Omental fat pad (tissue), 3 donors: ENCODE measurements at regions not wholly inside any gene's neighbourhood (a gene's known extent, or its start where the extent isn't known, plus 50 kb on each side); places are given as distances from the start of the nearest gene placed in this dataset.

Source experiments
- ATAC-seq: fragments of 150-250 bp; one replicate; pipeline ENCODE4 v1.9.1; 2016; ENCODE audit warnings: mild to moderate bottlenecking, moderate library complexity; ENCODE audit not compliant: low FRiP score
- DNase-seq: peaks from one replicate; pipeline ENCODE4 v3.0.0-alpha.2; 2019; ENCODE audit warnings: low spot score
- TF ChIP-seq, protein P1 (sequence below), 3 donors: fragments of 450-650 bp; IDR thresholded peaks; one replicate each; pipeline ENCODE4 v1.5.1; 2016 to 2017; ENCODE audit warnings: antibody characterized with exemption in 3 of 3, mild to moderate bottlenecking in 3 of 3, moderate library complexity in 2 of 3

DNA sequence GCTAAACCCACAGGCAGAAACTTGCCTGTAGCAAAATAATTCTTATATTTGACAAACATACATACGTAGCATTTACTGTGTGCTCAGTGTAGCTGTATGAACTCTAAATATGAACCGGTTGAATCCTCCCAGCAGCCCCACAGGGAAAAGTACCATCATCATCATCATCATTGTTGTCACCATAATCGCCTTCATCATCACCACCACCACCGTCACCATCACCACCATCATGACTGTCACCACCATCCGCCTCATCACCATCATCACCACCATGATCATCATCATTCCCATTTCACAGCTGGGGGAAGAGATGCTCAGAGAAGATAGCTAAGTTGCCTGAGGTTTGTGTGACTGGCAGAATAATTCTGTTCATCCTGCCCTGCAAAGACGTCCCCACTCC, 81.7 kb downstream of the IRF8 start:
- TF ChIP-seq, protein P1, sequence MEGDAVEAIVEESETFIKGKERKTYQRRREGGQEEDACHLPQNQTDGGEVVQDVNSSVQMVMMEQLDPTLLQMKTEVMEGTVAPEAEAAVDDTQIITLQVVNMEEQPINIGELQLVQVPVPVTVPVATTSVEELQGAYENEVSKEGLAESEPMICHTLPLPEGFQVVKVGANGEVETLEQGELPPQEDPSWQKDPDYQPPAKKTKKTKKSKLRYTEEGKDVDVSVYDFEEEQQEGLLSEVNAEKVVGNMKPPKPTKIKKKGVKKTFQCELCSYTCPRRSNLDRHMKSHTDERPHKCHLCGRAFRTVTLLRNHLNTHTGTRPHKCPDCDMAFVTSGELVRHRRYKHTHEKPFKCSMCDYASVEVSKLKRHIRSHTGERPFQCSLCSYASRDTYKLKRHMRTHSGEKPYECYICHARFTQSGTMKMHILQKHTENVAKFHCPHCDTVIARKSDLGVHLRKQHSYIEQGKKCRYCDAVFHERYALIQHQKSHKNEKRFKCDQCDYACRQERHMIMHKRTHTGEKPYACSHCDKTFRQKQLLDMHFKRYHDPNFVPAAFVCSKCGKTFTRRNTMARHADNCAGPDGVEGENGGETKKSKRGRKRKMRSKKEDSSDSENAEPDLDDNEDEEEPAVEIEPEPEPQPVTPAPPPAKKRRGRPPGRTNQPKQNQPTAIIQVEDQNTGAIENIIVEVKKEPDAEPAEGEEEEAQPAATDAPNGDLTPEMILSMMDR (IDR thresholded peaks at IDR 0.05), result no peak
- no peak for ATAC-seq
- no peak for DNase-seq

DNA sequence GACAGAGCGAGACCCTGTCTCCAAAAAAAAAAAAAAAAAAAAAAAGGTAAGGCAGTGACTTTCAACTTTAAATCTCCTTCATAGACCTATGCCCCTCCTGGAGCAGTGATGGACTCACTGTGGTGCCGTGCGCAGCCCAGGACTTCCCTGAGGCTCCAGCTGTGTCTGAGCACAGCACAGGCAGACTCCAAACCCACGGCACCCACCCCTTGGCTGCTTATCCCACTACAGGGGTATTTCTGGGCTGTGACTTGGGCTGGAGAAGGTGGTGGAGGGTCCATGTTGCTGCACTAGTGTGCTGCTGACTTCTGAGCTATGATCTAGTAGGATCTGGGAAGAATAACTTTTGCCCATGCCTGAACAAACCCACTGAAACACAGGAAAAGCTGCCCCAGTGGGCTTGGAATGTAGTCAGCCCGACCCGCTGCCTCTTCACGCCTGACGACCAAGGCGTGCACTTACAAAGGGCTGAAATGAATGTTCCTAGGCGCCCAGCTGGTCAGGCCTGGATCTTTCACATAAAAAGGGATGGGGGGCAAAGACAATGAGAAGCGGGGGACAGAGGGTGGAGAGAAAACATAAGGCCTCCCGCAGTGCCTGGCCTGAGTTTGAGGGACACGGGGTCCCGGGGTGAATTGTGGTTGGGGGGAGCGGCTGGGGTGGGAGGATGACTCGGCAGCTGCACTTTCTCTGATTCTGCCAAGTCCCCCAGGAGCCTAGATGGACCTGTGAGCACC, 83.0 kb downstream of the IRF8 start:
- DNase-seq (no peak), ATAC-seq (no peak)
- TF ChIP-seq, protein P1 (IDR thresholded peaks at IDR 0.05), result no peak

DNA sequence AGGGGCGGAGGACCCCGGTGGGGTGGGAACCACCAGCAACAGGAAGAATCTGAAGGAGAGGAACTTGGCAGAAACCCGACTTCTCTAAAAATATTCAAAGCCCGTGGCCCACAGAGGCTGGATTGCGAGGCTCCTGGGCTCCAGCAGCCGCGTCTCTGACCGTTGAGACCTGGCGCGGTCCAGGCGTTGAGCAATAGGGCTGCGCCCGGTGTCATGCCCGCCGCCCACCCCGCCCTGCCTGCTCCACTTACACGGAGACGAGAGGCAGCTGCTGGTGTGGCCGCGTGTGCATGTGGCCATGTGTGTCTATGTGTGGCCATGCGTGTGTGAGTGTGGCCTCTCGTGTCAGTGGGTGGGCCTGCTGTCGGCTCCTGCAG, 83.6 kb downstream of the IRF8 start:
- no peak for DNase-seq
- no peak for ATAC-seq
- TF ChIP-seq, protein P1 (IDR thresholded peaks at IDR 0.05), result no peak

DNA sequence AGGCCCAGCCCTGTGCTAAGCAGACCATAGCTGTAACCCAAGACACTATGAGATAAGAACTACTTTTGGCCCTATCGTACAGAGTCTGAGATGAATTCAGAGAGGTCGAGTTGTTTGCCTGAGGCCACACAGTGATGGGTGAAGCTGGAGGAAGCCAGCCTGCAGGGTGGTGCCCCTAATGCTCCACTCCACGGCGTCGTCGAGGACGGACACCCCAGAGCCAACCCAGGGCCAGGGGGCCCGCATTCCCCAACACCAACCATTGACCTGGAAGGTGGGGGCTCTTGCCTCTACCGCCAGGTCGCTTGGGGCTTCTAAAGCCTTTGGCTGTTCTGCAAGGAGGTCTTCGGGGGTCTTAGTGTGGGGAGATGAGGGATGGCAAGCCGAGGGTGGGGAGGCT, 84.1 kb downstream of the IRF8 start:
- TF ChIP-seq, protein P1 (IDR thresholded peaks at IDR 0.05), result no peak
- no peak for ATAC-seq
- no peak for DNase-seq

DNA sequence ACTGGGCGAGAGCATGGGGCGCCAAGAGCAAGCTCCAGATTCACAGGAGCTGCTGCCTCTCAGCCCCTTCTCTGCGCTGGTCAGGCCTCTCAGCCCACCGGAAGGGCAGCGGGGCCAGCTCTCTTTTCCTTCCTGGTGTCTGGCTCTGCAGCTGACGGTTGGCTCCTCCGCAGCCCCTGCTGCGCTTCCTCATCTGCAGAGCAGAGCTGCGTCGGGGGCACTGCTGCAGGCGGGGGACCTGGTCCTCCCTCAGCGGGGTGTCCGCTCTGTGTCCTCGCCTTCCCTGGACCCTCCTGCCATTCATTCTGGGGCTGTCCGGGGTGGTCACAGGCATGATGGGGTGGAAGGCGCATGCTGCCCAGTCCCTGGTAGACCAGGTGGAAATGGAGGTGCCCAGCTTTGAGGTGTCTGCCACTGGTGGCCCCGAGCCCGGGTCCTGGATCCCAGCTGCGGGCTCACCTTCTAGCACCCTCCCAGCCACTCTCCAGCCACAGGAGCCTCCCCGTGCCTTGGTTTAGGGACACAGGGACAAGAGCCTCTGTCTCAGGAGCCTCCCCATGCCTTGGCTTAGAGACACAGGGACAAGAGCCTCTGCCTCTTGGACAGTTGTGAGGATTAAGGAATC, 84.8 kb downstream of the IRF8 start:
- TF ChIP-seq, protein P1 (IDR thresholded peaks at IDR 0.05), result no peak
- ATAC-seq, result no peak
- no peak for DNase-seq

DNA sequence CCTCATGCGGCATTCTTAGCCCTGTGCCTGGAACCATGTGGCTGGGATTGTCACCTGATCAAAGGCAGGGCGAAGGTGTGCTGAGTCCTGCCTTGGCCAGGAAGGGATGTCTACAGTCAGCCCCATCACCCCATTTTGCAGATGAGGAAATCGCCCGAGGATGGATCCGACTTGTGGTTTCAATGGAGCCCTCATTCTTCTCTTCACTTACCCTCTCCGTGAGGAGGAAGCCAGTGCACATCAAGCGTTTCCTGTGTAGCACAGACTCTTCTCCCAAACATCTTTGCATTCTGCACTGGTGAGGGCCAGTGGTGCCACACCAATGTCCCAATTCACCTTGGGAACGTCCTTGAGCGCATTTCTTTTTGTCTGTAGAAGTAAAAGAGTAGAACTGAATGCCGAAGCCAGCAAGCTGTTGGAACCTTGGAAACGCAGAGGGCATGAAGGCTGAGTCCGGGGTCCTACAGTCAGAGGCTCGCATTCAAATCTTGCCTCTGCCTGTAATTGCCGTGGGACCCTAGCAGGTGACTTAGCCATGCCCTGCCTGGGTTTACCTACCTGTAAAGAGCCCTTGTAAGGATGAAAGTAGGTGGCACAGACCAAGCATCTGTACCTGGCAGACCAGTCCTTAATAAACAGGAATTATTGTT, 85.4 kb downstream of the IRF8 start:
- DNase-seq (no peak), ATAC-seq (no peak)
- TF ChIP-seq, protein P1 (IDR thresholded peaks at IDR 0.05), result no peak
